HAP-1 (cell line): ENCODE measurements at regions not wholly inside any gene's neighbourhood (a gene's known extent, or its start where the extent isn't known, plus 50 kb on each side); places are given as distances from the start of the nearest gene placed in this dataset.
"Not testable (repeated sequence)": the region's sequence is repeated elsewhere in the genome, so short reads cannot be mapped to it uniquely, and the experiment has no call there.

ENCODE experiments used
- DNase-seq, 2 experiments: peaks; one replicate each; pipeline ENCODE4 v3.0.0-alpha.2; 2016 to 2020; ENCODE audit warnings: low spot score in 2 of 2
- H3K27me3 ChIP-seq: fragments of 250-450 bp; sonication (Bioruptor Pico); 2 replicates; pipeline ENCODE4 v1.5.1; 2020; ENCODE audit warnings: low read depth, mild to moderate bottlenecking, moderate library complexity
- H3K36me3 ChIP-seq: fragments of 250-450 bp; sonication (Bioruptor Pico); replicated peaks from 2 replicates; pipeline ENCODE4 v1.5.1; 2020; ENCODE audit warnings: mild to moderate bottlenecking
- H3K4me1 ChIP-seq: fragments of 250-450 bp; sonication (Bioruptor Pico); 2 replicates; pipeline ENCODE4 v1.5.1; 2020; ENCODE audit warnings: mild to moderate bottlenecking
- H3K4me3 ChIP-seq: fragments of 250-450 bp; sonication (Bioruptor Pico); 2 replicates; pipeline ENCODE4 v1.5.1; 2020; ENCODE audit warnings: mild to moderate bottlenecking, moderate library complexity
- H3K9me3 ChIP-seq: fragments of 250-450 bp; sonication (Bioruptor Pico); 2 replicates; pipeline ENCODE4 v1.5.1; 2020; ENCODE audit warnings: mild to moderate bottlenecking, moderate library complexity
- in situ Hi-C: fragments of 300-500 bp; cut with MboI; formaldehyde crosslinking; loops from 3 replicates; pipeline ENCODE4 v1.14.3; 2020; ENCODE audit warnings: low sequenced_read_pairs, inconsistent platforms, mixed read lengths

DNA sequence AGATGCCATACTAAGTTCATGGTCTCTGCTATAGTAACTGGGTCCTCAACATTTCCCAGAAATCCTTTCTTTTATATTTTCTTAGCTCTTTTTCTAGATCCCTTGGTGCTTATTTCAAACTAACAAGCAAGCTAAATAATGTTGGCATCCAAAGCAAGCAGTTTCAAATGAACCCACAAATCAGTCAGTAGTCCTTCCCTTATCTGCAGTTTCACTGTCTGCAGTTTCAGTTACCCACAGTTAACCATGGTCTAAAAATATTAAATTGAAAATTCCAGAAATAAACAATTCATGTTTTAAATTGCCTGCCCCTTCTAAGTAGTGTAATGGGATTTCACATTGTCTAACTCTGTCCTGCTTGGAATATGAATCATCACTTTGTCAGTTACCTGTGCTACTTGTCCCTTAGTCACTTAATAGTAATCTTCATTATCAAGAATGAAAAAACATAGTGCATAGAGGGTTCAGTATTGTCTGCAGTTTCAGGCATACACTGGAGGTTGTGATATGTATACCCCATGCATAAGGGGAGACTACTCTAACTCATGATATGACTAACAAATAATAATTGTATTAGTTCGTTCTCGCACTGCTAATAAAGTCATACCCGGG is 633.7 kb downstream of the MECOM start:
- in situ Hi-C loops = no loop called here
- no peak for DNase-seq
- no peaks in the 10 kb centered on the region for H3K9me3 ChIP-seq
- no peaks in the 10 kb centered on the region for H3K27me3 ChIP-seq
- peaks cover 6% of the 10 kb centered on the region; the same call in 1 of the 2 replicates for H3K4me1 ChIP-seq
- H3K4me3 ChIP-seq = no peak overlapping the region
- H3K36me3 ChIP-seq = no peaks in the 10 kb centered on the region

DNA sequence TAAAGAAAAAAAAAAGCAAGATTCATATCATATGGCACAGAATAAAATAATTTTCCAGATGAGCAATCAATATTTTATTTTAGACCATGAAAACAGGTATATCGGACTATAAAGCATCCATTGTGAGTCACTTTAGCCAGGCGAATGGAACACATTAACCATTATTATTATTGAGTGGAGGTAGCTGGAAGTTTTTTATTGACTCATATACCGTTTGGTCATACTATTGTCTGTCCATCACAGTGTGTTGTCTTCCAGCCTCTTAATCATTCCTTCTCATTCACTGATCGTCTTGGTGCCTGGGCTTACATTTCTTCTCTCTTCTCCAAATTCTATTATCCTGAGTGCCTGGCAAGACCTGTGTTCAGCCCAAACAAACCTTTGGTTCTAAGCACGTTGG is 634.8 kb downstream of the MECOM start:
- Histone ChIP-seq H3K27me3 (no peaks in the 10 kb centered on the region), H3K36me3 (no peaks in the 10 kb centered on the region), H3K4me1 (peaks cover 15% of the 10 kb centered on the region), H3K4me3 (no peak overlapping the region), H3K9me3 (no peaks in the 10 kb centered on the region)
- DNase-seq = no peak
- in situ Hi-C loops = no loop called here

DNA sequence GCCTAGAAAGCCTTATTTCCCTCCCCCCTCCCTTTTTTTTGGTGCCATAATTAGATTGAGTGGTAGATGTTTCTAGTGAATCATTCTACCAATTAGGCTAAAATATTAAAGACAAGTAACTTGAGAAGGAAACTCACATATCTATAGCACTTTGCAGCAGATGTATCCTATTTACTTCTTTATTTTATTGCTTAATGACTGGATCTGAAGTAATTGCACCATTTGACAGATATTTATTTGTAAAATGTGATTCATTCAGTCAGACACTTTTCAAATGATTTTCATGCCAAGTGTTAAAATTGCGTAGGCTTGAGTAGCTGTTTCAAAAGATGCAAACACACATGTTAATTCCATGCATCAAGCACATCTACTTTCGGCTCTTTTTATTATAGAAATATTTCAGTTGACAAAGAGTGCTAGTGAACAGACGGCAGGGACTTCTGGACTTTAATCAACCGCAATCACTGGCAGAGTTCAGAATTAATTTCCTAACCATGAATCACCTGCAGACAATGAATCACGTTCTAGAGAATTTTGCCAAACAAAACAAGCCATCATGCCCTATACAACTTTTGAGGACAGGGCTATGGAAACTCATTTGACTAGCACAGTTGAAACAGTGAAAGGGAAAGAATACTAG is 636.8 kb downstream of the MECOM start:
- no peak for DNase-seq
- peaks cover 24% of the 10 kb centered on the region for H3K4me1 ChIP-seq
- in situ Hi-C loops = no loop called here
- H3K36me3 ChIP-seq = no peaks in the 10 kb centered on the region
- H3K9me3 ChIP-seq = no peaks in the 10 kb centered on the region
- H3K27me3 ChIP-seq = no peaks in the 10 kb centered on the region
- H3K4me3 ChIP-seq = no peak overlapping the region

DNA sequence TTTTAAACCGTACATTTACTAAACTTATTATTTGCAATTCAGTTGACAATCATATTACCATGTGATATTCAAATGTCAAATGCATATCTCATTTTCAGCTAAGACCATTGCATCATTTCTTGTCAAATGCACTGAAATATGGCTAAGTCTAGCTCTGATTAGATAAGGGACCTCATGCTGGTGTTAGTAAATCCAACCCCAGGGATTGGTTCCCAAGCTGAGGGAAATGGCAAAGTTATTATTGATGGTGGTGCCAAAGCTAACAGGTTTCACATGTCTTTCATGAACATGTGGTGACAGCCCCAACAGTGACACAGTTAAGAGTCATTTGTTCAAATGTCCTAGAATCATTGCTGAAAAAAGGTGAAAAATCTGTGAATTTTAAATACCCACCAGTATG is 641.1 kb downstream of the MECOM start:
- DNase-seq = no peak
- Histone ChIP-seq H3K36me3 (no peaks in the 10 kb centered on the region), H3K27me3 (no peaks in the 10 kb centered on the region), H3K4me3 (no peak overlapping the region), H3K9me3 (no peaks in the 10 kb centered on the region), H3K4me1 (peaks cover 31% of the 10 kb centered on the region)
- in situ Hi-C loops = no loop called here

DNA sequence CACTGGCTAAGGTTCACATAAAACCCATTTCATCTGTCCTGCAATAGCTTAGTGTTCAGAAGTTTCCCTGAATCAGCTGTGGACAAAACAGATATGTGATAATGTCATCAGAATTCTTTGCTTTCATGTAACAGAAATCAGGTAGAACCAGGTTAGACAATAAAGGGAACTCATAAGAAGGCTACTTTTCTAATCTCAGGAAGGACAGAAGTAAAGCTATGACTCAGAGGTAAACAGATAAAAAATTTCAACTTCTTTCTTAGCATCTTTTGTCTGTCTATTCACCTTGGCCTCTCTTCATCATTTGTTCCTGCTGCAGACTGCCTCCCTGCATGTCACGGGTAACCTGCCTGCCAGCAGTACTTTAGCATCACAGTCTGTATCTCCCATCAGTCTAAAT is 643.1 kb downstream of the MECOM start:
- H3K27me3 ChIP-seq = no peaks in the 10 kb centered on the region
- no peaks in the 10 kb centered on the region for H3K36me3 ChIP-seq
- peaks cover 25% of the 10 kb centered on the region for H3K4me1 ChIP-seq
- no peak overlapping the region for H3K4me3 ChIP-seq
- in situ Hi-C loops = no loop called here
- no peak for DNase-seq
- no peaks in the 10 kb centered on the region for H3K9me3 ChIP-seq

DNA sequence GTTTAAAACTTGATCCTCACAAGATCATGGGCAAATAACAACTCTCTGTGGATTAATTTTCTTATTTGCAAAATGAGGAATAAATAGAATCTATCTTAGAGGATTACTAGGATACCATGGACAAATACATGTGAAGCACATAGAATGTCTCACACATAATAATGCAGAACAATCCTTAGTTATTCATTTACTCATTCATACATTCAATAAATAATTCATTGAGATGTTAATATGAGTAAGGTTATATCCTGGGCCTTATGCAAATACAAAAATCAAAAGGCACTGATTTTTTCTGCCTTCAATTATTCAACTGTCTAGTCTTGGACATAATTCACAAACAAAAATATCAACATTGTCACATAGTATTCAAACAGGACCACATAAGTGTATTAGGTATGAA is 654.1 kb downstream of the MECOM start:
- H3K27me3 ChIP-seq = no peaks in the 10 kb centered on the region
- no peaks in the 10 kb centered on the region for H3K36me3 ChIP-seq
- H3K4me1 ChIP-seq = peaks cover 8% of the 10 kb centered on the region
- in situ Hi-C loops = no loop called here
- no peak for DNase-seq
- no peak overlapping the region for H3K4me3 ChIP-seq
- H3K9me3 ChIP-seq = no peaks in the 10 kb centered on the region

DNA sequence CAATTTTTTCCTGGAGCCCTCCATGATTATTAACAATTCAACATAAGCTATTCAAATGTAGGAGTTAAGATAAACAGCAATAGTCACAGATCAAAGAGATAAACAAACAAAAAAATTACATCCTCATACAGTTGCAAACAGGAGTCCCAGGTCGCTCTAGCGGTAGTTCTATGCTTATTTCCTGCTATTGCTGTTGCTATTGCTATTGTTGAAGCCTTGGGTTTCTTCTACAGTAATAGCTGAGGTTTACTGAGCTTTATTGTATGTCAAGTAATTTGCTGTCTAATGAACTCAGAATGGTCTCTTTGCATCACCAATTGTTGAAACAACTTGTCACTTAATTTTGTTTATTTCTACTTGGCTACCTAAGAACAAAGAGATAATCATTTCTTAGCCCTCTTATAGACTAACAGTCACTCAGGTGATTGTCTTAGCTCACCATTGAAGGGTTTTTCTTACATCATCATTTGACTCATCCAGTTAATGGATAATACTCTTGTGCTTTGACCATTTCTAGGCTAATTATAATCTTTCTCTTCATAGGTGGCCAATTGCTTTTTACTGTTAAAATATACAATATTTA is 654.6 kb downstream of the MECOM start:
- H3K9me3 ChIP-seq = no peaks in the 10 kb centered on the region
- no peaks in the 10 kb centered on the region for H3K36me3 ChIP-seq
- no peaks in the 10 kb centered on the region for H3K27me3 ChIP-seq
- H3K4me3 ChIP-seq = no peak overlapping the region
- DNase-seq = no peak
- in situ Hi-C loops = no loop called here
- peaks cover 8% of the 10 kb centered on the region for H3K4me1 ChIP-seq

DNA sequence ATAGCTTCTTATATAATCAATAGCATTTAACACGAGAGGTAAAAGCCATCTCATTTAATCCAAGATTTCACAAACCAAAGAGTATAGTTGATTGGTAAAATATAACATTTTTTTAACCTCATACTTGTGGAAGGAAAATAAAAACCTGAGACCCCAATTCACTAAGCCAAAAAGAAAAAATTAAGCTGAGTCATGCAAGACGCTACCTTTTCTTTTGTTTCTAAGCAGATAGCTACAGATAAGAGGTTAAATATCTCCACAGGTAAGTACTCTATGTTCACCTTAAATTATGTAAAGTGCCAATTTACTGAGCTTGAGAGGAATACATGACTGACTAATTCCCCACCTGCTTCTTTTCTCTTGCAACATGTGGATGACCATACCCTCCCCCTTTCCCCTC is 656.4 kb downstream of the MECOM start:
- in situ Hi-C loops = no loop called here
- H3K36me3 ChIP-seq = no peaks in the 10 kb centered on the region

DNA sequence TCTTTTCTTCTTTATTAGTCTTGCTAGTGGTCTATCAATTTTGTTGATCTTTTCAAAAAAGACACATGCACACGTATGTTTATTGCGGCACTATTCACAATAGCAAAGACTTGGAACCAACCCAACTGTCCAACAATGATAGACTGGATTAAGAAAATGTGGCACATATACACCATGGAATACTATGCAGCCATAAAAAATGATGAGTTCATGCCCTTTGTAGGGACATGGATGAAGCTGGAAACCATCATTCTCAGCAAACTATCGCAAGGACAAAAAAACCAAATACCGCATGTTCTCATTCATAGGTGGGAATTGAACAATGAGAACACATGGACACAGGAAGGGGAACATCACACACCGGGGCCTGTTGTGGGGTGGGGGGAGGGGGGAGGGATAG is 657.1 kb downstream of the MECOM start:
- H3K4me1 ChIP-seq, DNase-seq, H3K9me3 ChIP-seq, H3K36me3 ChIP-seq, in situ Hi-C loops, H3K4me3 ChIP-seq, H3K27me3 ChIP-seq: not testable (repeated sequence)

More for the DNA sequence above, 656.4 kb downstream of the MECOM start:
- Histone ChIP-seq H3K4me3 (no peak overlapping the region), H3K4me1 (peaks cover 8% of the 10 kb centered on the region), H3K27me3 (no peaks in the 10 kb centered on the region), H3K9me3 (no peaks in the 10 kb centered on the region)
- no peak for DNase-seq

DNA sequence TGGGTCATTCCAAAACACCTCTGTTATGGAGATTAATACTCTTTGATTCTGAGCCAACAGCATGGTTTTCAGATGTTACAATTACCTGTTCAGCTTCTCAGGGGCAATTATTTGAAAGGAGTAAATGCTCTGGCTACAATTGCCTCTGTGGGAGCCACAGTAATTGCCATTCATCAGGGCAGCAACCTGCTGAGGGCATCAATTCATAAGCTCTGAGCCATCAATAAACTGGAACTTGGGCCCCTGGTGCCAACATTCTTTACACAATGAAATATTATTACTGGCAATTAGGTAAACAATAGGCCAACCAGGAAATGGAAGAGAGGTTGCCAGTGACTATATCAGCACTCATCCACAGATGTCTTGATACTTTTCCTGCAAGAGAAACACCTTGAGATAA is 660.8 kb downstream of the MECOM start:
- peaks cover 4% of the 10 kb centered on the region; the same call in 1 of the 2 replicates for H3K4me1 ChIP-seq
- H3K9me3 ChIP-seq = no peaks in the 10 kb centered on the region
- no peaks in the 10 kb centered on the region for H3K27me3 ChIP-seq
- H3K36me3 ChIP-seq = no peaks in the 10 kb centered on the region
- DNase-seq = no peak
- in situ Hi-C loops = no loop called here
- no peak overlapping the region for H3K4me3 ChIP-seq

DNA sequence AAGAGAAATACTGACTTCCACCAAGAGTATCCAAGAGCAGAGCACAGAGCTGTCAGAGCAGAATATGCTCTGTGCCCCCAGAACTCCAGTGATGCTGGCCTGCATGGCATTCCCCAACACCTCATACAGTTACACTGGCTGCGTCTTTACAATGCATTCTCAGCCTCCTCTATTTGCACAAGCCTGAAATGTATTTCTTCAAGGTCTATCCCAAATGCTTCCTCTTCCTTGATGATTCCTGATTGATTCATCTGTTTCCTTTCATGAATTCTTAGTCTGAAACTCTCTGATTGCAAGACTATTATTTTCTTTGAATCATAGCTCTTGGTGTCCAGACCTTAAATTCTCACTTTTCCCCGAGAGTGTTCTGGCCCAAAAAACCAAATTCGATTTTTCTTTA is 664.7 kb downstream of the MECOM start:
- H3K4me1 ChIP-seq = peaks cover 4% of the 10 kb centered on the region; the same call in 1 of the 2 replicates

DNA sequence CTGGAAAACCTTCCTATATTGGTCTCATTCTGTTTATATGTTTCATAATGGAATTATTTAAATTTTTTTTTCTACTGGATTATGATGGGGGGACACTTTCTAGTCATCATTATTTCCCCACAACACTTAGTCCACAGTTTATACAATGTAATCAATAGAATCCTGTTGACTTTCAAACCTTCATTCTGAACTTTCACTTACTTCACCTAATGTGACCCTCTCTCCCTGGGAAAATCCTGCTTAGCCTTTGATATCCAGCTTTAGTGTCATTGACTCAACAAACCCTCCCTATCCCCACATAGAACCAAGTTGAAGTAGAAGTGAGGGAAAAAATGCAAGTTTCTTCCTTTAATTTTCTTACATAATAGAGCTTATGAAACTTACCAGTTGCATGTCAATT is 666.0 kb downstream of the MECOM start:
- Histone ChIP-seq H3K4me3 (no peak overlapping the region), H3K9me3 (no peaks in the 10 kb centered on the region), H3K27me3 (no peaks in the 10 kb centered on the region), H3K4me1 (peaks cover 4% of the 10 kb centered on the region; the same call in 1 of the 2 replicates), H3K36me3 (no peaks in the 10 kb centered on the region)
- in situ Hi-C loops = no loop called here
- no peak for DNase-seq

More for the DNA sequence above, 664.7 kb downstream of the MECOM start:
- Histone ChIP-seq H3K27me3 (no peaks in the 10 kb centered on the region), H3K4me3 (no peak overlapping the region), H3K36me3 (no peaks in the 10 kb centered on the region), H3K9me3 (no peaks in the 10 kb centered on the region)
- in situ Hi-C loops = no loop called here
- DNase-seq = no peak

DNA sequence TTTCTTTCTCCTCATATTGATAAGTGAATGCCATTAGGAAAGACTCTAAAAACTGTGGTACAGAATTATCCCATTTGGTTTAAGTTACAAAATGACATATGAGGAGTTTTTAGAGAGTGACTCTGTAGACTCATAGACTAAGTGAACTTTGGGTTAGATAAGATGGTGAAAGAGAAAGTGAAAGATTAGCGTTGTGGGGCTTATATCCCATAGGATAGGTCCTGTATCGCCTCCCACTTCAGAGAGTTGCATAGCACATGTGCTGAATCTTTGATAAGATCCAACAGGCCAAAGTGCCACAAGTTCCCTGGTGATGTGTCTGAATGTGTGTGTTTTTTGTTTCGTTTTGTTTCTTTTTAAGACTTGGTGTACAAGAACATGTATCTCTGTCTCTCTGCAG is 666.9 kb downstream of the MECOM start:
- Histone ChIP-seq H3K4me3 (no peak overlapping the region), H3K36me3 (no peaks in the 10 kb centered on the region), H3K4me1 (peaks cover 4% of the 10 kb centered on the region; the same call in 1 of the 2 replicates), H3K9me3 (no peaks in the 10 kb centered on the region), H3K27me3 (no peaks in the 10 kb centered on the region)
- in situ Hi-C loops = no loop called here
- DNase-seq = no peak

DNA sequence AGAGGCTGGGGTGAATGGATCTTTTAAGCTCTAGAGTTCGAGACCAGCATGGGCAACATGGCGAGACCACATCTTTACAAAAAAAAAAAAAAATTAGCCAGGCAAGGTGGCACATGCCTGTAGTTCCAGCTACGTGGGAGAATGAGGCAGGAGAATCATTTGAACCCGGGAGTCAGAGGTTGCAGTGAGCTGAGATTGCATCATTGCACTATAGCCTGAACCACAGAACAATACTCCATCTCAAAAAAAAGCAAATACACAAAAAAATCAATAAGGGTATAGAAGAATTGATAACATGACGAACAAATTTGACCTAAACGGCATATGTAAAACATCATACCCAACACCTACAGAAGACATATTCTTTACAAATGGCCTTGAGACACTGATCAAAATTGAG is 668.4 kb downstream of the MECOM start:
- Histone ChIP-seq H3K4me3 (no peak overlapping the region), H3K27me3 (no peaks in the 10 kb centered on the region), H3K36me3 (no peaks in the 10 kb centered on the region), H3K4me1 (peaks cover 11% of the 10 kb centered on the region), H3K9me3 (no peaks in the 10 kb centered on the region)
- DNase-seq = no peak
- in situ Hi-C loops = no loop called here
